GM23338 (cell line): ENCODE measurements at regions not wholly inside any gene's neighbourhood (a gene's known extent, or its start where the extent isn't known, plus 50 kb on each side); places are given as distances from the start of the nearest gene placed in this dataset.
A peak's percentile ranks its signal among the peaks of the same experiment; 100 is the strongest.

Experiments
- ATAC-seq: fragments of 200-7000 bp; cut with Tn5 transposase; 3 replicates; pipeline ENCODE4 v1.9.1; 2020
- DNase-seq: peaks from one replicate; pipeline ENCODE4 v3.0.0-alpha.2; 2015; ENCODE audit warnings: low spot score
- H2AFZ ChIP-seq: fragments of 200-600 bp; sonication (generic); 2 replicates; pipeline ENCODE4 v1.8.0; 2016; ENCODE audit warnings: antibody characterized with exemption, mild to moderate bottlenecking, moderate library complexity
- H3F3A ChIP-seq: fragments of 200-600 bp; sonication (generic); replicated peaks from 2 replicates; pipeline ENCODE4 v1.8.0; 2017; ENCODE audit warnings: antibody characterized with exemption, mixed run types, low read depth
- H3K27ac ChIP-seq: fragments of 200-600 bp; sonication (generic); 2 replicates; pipeline ENCODE4 v1.6.1; 2016; ENCODE audit warnings: low read depth
- H3K27me3 ChIP-seq: fragments of 200-600 bp; sonication (generic); 2 replicates; pipeline ENCODE4 v1.8.0; 2016; ENCODE audit warnings: mild to moderate bottlenecking, mixed run types, moderate library complexity; ENCODE audit not compliant: insufficient read depth
- H3K36me3 ChIP-seq: fragments of 200-600 bp; sonication (generic); 2 replicates; pipeline ENCODE4 v1.8.0; 2016; ENCODE audit warnings: mild to moderate bottlenecking; ENCODE audit not compliant: insufficient read depth
- H3K4me1 ChIP-seq: fragments of 200-600 bp; sonication (generic); 2 replicates; pipeline ENCODE4 v1.8.0; 2016; ENCODE audit warnings: mild to moderate bottlenecking, moderate library complexity; ENCODE audit not compliant: insufficient read depth
- H3K4me2 ChIP-seq: fragments of 200-600 bp; sonication (generic); 2 replicates; pipeline ENCODE4 v1.7.1; 2017; ENCODE audit warnings: mixed run types
- H3K4me3 ChIP-seq: fragments of 200-600 bp; sonication (generic); 2 replicates; pipeline ENCODE4 v1.6.1; 2016; ENCODE audit warnings: mixed run types
- H3K79me2 ChIP-seq: fragments of 200-600 bp; sonication (generic); replicated peaks from 2 replicates; pipeline ENCODE4 v1.8.0; 2017; ENCODE audit warnings: mild to moderate bottlenecking; ENCODE audit not compliant: insufficient read depth
- H3K9me2 ChIP-seq: fragments of 200-600 bp; sonication (generic); 2 replicates; pipeline ENCODE4 v1.8.0; 2017; ENCODE audit not compliant: insufficient read depth
- H4K20me1 ChIP-seq: fragments of 200-600 bp; sonication (generic); replicated peaks from 2 replicates; pipeline ENCODE4 v1.8.0; 2017; ENCODE audit warnings: mild to moderate bottlenecking; ENCODE audit not compliant: insufficient read depth
- H3K27ac Mint-ChIP-seq: 2 replicates; pipeline ENCODE4 v1.8.0; 2020; ENCODE audit warnings: inconsistent platforms, mild to moderate bottlenecking, moderate library complexity, mixed read lengths
- H3K27me3 Mint-ChIP-seq: 3 replicates; pipeline ENCODE4 v1.8.0; 2022; ENCODE audit warnings: low read depth, mild to moderate bottlenecking, moderate library complexity, mixed read lengths, inconsistent platforms; ENCODE audit not compliant: insufficient read depth, poor library complexity
- H3K36me3 Mint-ChIP-seq: 3 replicates; pipeline ENCODE4 v1.8.0; 2021; ENCODE audit warnings: low read depth, mild to moderate bottlenecking, inconsistent platforms, moderate library complexity, mixed read lengths
- H3K4me1 Mint-ChIP-seq: 3 replicates; pipeline ENCODE4 v1.8.0; 2020; ENCODE audit warnings: mild to moderate bottlenecking, inconsistent platforms, mixed read lengths
- H3K4me3 Mint-ChIP-seq: 3 replicates; pipeline ENCODE4 v1.8.0; 2021; ENCODE audit warnings: moderate library complexity, mild to moderate bottlenecking, inconsistent platforms, mixed read lengths
- H3K9me3 Mint-ChIP-seq: 3 replicates; pipeline ENCODE4 v1.8.0; 2020; ENCODE audit warnings: moderate library complexity, mild to moderate bottlenecking, inconsistent platforms, mixed read lengths
- CREB1 ChIP-seq: fragments of 250-450 bp; sonication (Bioruptor Pico); IDR thresholded peaks from 2 replicates; pipeline ENCODE4 v1.5.0; 2020; ENCODE audit warnings: low read depth, mild to moderate bottlenecking, moderate library complexity
- EZH2 ChIP-seq: fragments of 200-600 bp; sonication (generic); IDR thresholded peaks from one replicate; pipeline ENCODE4 v1.8.0; 2017; ENCODE audit warnings: antibody characterized with exemption, mild to moderate bottlenecking, low read depth; ENCODE audit not compliant: unreplicated experiment
- JUNB ChIP-seq: IDR thresholded peaks from one replicate; pipeline ENCODE4 v1.6.1; 2016; ENCODE audit warnings: antibody characterized with exemption; ENCODE audit not compliant: unreplicated experiment
- NANOG ChIP-seq: IDR thresholded peaks from 2 replicates; pipeline ENCODE4 v1.6.1; 2016; ENCODE audit warnings: antibody characterized with exemption, borderline replicate concordance
- STAT1 ChIP-seq: IDR thresholded peaks from one replicate; pipeline ENCODE4 v1.6.1; 2016; ENCODE audit warnings: antibody characterized with exemption; ENCODE audit not compliant: unreplicated experiment
- ZNF114 ChIP-seq: fragments of 250-450 bp; sonication (Bioruptor Pico); IDR thresholded peaks from 2 replicates; pipeline ENCODE4 v1.5.0; 2020; ENCODE audit warnings: mild to moderate bottlenecking, moderate library complexity
- ZNF331 ChIP-seq: fragments of 250-450 bp; sonication (Bioruptor Pico); IDR thresholded peaks from 2 replicates; pipeline ENCODE4 v1.5.0; 2020; ENCODE audit warnings: low read depth, mild to moderate bottlenecking, moderate library complexity
- TF ChIP-seq, protein P1 (sequence below), 2 experiments: fragments of 200-600 bp in 1 of 2; sonication (generic) in 1 of 2; conservative IDR thresholded peaks; 2 replicates each; pipeline versions ENCODE4 v1.5.1 to v1.6.1; 2016 to 2017; ENCODE audit warnings: antibody characterized with exemption in 2 of 2, low read depth in 2 of 2, mild to moderate bottlenecking in 2 of 2, moderate library complexity in 1 of 2
- TF ChIP-seq, protein P2 (sequence below): fragments of 250-450 bp; sonication (Bioruptor Pico); IDR thresholded peaks from 2 replicates; pipeline ENCODE4 v1.5.0; 2020; ENCODE audit warnings: mild to moderate bottlenecking, moderate library complexity
- TF ChIP-seq, protein P3 (sequence below): IDR thresholded peaks from one replicate; pipeline ENCODE4 v1.6.1; 2018; ENCODE audit warnings: antibody characterized with exemption; ENCODE audit not compliant: unreplicated experiment
- TF ChIP-seq, protein P4 (sequence below): IDR thresholded peaks from 2 replicates; pipeline ENCODE4 v1.6.1; 2016; ENCODE audit warnings: antibody characterized with exemption

DNA sequence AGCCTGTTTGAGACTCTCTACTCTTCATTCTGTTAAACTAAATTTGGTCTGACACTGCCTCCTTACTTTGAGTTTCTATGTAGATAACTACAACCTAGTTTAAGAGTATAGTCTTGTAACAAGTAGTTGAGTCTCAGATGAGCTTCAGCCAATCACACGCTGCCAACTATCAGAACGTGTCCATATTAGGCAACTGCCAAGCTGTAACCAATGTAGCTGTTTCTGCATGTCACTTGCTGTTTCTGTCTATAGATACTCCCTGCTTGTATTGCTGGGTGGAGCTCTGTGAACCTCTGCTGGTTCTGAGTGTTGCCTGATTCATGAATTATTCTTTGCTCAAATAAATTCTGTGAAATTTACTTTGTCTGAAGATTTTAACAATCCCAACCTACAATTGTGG, 452.6 kb upstream of the NR5A2 start:
- Histone ChIP-seq H3K27me3 (no peaks in the 10 kb centered on the region), H3K4me2 (no peak overlapping the region)
- peak; percentile 28; the same call in 1 of the 3 replicates for ATAC-seq

More for the DNA sequence above, 452.6 kb upstream of the NR5A2 start:
- Mint-ChIP-seq H3K9me3 (peaks cover 11% of the 10 kb centered on the region; the same call in 2 of the 3 replicates), H3K27me3 (no peaks in the 10 kb centered on the region), H3K36me3 (peaks cover 6% of the 10 kb centered on the region; the same call in 2 of the 3 replicates), H3K27ac (no peak overlapping the region), H3K4me3 (no peak overlapping the region), H3K4me1 (no peaks in the 10 kb centered on the region; the same call in 2 of the 3 replicates)
- H3K4me3 ChIP-seq = no peak overlapping the region
- H2AFZ ChIP-seq = 0 out of 2 replicates have a peak overlapping the region, but pooled peaks have one; percentile 16
- no peak overlapping the region for H3K27ac ChIP-seq
- no peaks in the 10 kb centered on the region for H3F3A ChIP-seq
- no peak for DNase-seq
- no peaks in the 10 kb centered on the region for H3K36me3 ChIP-seq
- no peaks in the 10 kb centered on the region for H3K4me1 ChIP-seq
- H3K79me2 ChIP-seq = no peaks in the 10 kb centered on the region
- H4K20me1 ChIP-seq = no peaks in the 10 kb centered on the region
- H3K9me2 ChIP-seq = no peaks in the 10 kb centered on the region
- TF ChIP-seq JUNB (no peak), EZH2 (no peak), STAT1 (no peak), ZNF114 (no peak), CREB1 (CRISPR knock-in tag) (no peak), NANOG (no peak), ZNF331 (CRISPR knock-in tag) (no peak)
- TF ChIP-seq, protein P1, sequence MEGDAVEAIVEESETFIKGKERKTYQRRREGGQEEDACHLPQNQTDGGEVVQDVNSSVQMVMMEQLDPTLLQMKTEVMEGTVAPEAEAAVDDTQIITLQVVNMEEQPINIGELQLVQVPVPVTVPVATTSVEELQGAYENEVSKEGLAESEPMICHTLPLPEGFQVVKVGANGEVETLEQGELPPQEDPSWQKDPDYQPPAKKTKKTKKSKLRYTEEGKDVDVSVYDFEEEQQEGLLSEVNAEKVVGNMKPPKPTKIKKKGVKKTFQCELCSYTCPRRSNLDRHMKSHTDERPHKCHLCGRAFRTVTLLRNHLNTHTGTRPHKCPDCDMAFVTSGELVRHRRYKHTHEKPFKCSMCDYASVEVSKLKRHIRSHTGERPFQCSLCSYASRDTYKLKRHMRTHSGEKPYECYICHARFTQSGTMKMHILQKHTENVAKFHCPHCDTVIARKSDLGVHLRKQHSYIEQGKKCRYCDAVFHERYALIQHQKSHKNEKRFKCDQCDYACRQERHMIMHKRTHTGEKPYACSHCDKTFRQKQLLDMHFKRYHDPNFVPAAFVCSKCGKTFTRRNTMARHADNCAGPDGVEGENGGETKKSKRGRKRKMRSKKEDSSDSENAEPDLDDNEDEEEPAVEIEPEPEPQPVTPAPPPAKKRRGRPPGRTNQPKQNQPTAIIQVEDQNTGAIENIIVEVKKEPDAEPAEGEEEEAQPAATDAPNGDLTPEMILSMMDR (conservative IDR thresholded peaks at IDR 0.05; ENCODE audit: low read depth in 2 of 2) = no peak
- TF ChIP-seq, protein P2, sequence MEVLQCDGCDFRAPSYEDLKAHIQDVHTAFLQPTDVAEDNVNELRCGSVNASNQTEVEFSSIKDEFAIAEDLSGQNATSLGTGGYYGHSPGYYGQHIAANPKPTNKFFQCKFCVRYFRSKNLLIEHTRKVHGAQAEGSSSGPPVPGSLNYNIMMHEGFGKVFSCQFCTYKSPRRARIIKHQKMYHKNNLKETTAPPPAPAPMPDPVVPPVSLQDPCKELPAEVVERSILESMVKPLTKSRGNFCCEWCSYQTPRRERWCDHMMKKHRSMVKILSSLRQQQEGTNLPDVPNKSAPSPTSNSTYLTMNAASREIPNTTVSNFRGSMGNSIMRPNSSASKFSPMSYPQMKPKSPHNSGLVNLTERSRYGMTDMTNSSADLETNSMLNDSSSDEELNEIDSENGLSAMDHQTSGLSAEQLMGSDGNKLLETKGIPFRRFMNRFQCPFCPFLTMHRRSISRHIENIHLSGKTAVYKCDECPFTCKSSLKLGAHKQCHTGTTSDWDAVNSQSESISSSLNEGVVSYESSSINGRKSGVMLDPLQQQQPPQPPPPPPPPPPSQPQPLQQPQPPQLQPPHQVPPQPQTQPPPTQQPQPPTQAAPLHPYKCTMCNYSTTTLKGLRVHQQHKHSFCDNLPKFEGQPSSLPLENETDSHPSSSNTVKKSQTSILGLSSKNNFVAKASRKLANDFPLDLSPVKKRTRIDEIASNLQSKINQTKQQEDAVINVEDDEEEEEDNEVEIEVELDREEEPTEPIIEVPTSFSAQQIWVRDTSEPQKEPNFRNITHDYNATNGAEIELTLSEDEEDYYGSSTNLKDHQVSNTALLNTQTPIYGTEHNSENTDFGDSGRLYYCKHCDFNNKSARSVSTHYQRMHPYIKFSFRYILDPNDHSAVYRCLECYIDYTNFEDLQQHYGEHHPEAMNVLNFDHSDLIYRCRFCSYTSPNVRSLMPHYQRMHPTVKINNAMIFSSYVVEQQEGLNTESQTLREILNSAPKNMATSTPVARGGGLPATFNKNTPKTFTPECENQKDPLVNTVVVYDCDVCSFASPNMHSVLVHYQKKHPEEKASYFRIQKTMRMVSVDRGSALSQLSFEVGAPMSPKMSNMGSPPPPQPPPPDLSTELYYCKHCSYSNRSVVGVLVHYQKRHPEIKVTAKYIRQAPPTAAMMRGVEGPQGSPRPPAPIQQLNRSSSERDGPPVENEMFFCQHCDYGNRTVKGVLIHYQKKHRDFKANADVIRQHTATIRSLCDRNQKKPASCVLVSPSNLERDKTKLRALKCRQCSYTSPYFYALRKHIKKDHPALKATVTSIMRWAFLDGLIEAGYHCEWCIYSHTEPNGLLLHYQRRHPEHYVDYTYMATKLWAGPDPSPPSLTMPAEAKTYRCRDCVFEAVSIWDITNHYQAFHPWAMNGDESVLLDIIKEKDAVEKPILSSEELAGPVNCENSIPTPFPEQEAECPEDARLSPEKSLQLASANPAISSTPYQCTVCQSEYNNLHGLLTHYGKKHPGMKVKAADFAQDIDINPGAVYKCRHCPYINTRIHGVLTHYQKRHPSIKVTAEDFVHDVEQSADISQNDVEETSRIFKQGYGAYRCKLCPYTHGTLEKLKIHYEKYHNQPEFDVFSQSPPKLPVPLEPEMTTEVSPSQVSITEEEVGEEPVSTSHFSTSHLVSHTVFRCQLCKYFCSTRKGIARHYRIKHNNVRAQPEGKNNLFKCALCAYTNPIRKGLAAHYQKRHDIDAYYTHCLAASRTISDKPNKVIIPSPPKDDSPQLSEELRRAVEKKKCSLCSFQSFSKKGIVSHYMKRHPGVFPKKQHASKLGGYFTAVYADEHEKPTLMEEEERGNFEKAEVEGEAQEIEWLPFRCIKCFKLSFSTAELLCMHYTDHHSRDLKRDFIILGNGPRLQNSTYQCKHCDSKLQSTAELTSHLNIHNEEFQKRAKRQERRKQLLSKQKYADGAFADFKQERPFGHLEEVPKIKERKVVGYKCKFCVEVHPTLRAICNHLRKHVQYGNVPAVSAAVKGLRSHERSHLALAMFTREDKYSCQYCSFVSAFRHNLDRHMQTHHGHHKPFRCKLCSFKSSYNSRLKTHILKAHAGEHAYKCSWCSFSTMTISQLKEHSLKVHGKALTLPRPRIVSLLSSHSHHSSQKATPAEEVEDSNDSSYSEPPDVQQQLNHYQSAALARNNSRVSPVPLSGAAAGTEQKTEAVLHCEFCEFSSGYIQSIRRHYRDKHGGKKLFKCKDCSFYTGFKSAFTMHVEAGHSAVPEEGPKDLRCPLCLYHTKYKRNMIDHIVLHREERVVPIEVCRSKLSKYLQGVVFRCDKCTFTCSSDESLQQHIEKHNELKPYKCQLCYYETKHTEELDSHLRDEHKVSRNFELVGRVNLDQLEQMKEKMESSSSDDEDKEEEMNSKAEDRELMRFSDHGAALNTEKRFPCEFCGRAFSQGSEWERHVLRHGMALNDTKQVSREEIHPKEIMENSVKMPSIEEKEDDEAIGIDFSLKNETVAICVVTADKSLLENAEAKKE (CRISPR knock-in tag) = no peak
- TF ChIP-seq, protein P3, sequence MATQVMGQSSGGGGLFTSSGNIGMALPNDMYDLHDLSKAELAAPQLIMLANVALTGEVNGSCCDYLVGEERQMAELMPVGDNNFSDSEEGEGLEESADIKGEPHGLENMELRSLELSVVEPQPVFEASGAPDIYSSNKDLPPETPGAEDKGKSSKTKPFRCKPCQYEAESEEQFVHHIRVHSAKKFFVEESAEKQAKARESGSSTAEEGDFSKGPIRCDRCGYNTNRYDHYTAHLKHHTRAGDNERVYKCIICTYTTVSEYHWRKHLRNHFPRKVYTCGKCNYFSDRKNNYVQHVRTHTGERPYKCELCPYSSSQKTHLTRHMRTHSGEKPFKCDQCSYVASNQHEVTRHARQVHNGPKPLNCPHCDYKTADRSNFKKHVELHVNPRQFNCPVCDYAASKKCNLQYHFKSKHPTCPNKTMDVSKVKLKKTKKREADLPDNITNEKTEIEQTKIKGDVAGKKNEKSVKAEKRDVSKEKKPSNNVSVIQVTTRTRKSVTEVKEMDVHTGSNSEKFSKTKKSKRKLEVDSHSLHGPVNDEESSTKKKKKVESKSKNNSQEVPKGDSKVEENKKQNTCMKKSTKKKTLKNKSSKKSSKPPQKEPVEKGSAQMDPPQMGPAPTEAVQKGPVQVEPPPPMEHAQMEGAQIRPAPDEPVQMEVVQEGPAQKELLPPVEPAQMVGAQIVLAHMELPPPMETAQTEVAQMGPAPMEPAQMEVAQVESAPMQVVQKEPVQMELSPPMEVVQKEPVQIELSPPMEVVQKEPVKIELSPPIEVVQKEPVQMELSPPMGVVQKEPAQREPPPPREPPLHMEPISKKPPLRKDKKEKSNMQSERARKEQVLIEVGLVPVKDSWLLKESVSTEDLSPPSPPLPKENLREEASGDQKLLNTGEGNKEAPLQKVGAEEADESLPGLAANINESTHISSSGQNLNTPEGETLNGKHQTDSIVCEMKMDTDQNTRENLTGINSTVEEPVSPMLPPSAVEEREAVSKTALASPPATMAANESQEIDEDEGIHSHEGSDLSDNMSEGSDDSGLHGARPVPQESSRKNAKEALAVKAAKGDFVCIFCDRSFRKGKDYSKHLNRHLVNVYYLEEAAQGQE = no peak
- TF ChIP-seq, protein P4, sequence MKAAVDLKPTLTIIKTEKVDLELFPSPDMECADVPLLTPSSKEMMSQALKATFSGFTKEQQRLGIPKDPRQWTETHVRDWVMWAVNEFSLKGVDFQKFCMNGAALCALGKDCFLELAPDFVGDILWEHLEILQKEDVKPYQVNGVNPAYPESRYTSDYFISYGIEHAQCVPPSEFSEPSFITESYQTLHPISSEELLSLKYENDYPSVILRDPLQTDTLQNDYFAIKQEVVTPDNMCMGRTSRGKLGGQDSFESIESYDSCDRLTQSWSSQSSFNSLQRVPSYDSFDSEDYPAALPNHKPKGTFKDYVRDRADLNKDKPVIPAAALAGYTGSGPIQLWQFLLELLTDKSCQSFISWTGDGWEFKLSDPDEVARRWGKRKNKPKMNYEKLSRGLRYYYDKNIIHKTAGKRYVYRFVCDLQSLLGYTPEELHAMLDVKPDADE = no peak
